ENCODE measurements at regions not wholly inside any gene's neighbourhood (a gene's known extent, or its start where the extent isn't known, plus 50 kb on each side); places are given as distances from the start of the nearest gene placed in this dataset.

DNA sequence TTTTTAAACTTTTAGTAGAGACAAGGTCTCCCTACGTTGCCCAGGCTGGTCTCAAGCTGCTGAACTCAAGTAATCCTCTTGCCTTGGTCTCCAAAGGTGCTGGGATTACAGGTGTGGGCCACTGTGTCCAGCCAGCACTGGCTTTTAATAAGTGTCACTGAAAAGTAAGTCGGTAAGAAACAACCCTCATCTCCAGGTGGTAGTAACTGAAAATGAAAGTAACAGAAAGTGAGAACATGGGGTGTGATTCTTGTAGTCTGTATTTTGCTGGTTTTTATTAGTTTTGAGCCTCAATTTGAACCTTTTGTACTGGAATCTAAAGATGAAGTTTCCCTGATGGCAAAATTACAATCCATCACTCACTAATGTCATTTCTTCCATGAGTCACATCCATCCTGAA lies 238.1 kb upstream of the AGA start:
- TF ChIP-seq EZH2 (IDR thresholded peaks at IDR 0.05) (no peak), ZNF274 (IDR thresholded peaks at IDR 0.05; ENCODE audit: low read depth, low read length) (no peak), POLR2A (IDR thresholded peaks at IDR 0.05; ENCODE audit: borderline replicate concordance, extremely low read depth, insufficient read depth, insufficient read length) (no peak)
- TF ChIP-seq, protein P1, sequence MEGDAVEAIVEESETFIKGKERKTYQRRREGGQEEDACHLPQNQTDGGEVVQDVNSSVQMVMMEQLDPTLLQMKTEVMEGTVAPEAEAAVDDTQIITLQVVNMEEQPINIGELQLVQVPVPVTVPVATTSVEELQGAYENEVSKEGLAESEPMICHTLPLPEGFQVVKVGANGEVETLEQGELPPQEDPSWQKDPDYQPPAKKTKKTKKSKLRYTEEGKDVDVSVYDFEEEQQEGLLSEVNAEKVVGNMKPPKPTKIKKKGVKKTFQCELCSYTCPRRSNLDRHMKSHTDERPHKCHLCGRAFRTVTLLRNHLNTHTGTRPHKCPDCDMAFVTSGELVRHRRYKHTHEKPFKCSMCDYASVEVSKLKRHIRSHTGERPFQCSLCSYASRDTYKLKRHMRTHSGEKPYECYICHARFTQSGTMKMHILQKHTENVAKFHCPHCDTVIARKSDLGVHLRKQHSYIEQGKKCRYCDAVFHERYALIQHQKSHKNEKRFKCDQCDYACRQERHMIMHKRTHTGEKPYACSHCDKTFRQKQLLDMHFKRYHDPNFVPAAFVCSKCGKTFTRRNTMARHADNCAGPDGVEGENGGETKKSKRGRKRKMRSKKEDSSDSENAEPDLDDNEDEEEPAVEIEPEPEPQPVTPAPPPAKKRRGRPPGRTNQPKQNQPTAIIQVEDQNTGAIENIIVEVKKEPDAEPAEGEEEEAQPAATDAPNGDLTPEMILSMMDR (IDR thresholded peaks at IDR 0.05 in 2 of 3, conservative IDR thresholded peaks at IDR 0.05 in 1 of 3; ENCODE audit: borderline replicate concordance in 1 of 3, insufficient read depth in 1 of 3, low read depth in 2 of 3, low read length in 2 of 3), result no peak
- TF ChIP-seq, protein P2, sequence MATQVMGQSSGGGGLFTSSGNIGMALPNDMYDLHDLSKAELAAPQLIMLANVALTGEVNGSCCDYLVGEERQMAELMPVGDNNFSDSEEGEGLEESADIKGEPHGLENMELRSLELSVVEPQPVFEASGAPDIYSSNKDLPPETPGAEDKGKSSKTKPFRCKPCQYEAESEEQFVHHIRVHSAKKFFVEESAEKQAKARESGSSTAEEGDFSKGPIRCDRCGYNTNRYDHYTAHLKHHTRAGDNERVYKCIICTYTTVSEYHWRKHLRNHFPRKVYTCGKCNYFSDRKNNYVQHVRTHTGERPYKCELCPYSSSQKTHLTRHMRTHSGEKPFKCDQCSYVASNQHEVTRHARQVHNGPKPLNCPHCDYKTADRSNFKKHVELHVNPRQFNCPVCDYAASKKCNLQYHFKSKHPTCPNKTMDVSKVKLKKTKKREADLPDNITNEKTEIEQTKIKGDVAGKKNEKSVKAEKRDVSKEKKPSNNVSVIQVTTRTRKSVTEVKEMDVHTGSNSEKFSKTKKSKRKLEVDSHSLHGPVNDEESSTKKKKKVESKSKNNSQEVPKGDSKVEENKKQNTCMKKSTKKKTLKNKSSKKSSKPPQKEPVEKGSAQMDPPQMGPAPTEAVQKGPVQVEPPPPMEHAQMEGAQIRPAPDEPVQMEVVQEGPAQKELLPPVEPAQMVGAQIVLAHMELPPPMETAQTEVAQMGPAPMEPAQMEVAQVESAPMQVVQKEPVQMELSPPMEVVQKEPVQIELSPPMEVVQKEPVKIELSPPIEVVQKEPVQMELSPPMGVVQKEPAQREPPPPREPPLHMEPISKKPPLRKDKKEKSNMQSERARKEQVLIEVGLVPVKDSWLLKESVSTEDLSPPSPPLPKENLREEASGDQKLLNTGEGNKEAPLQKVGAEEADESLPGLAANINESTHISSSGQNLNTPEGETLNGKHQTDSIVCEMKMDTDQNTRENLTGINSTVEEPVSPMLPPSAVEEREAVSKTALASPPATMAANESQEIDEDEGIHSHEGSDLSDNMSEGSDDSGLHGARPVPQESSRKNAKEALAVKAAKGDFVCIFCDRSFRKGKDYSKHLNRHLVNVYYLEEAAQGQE (IDR thresholded peaks at IDR 0.05; ENCODE audit: low read depth), result no peak

All from HCT116 (cell line).